ENCODE measurements at regions not wholly inside any gene's neighbourhood (a gene's known extent, or its start where the extent isn't known, plus 50 kb on each side); places are given as distances from the start of the nearest gene placed in this dataset.

- H3K4me3 ChIP-seq = no peak overlapping the region
- no peaks in the 10 kb centered on the region for H3K9me3 ChIP-seq
- DNase-seq = no peak
These were observed 305.0 kb upstream of the LARGE1 start for GRCh38 chr22:34225278-34225677.

GRCh38 chr22:34236527-34236926 is 316.3 kb upstream of the LARGE1 start:
- Histone ChIP-seq H3K27me3 (no peaks in the 10 kb centered on the region), H3K4me3 (no peak overlapping the region), H3K9me3 (no peaks in the 10 kb centered on the region), H3K36me3 (no peaks in the 10 kb centered on the region)
- no peak for DNase-seq

More at GRCh38 chr22:34225278-34225677, 305.0 kb upstream of the LARGE1 start:
- no peaks in the 10 kb centered on the region for H3K36me3 ChIP-seq
- no peaks in the 10 kb centered on the region for H3K27me3 ChIP-seq

GRCh38 chr22:34239421-34239820 is 319.1 kb upstream of the LARGE1 start:
- no peaks in the 10 kb centered on the region for H3K36me3 ChIP-seq
- no peaks in the 10 kb centered on the region for H3K9me3 ChIP-seq
- no peak for DNase-seq

GRCh38 chr22:34243023-34243422 is 322.7 kb upstream of the LARGE1 start:
- Histone ChIP-seq H3K27me3 (no peaks in the 10 kb centered on the region), H3K9me3 (no peaks in the 10 kb centered on the region), H3K4me3 (no peak overlapping the region), H3K36me3 (no peaks in the 10 kb centered on the region)
- no peak for DNase-seq

More at GRCh38 chr22:34239421-34239820, 319.1 kb upstream of the LARGE1 start:
- Histone ChIP-seq H3K27me3 (no peaks in the 10 kb centered on the region), H3K4me3 (no peak overlapping the region)

GRCh38 chr22:34255042-34255441 is 334.8 kb upstream of the LARGE1 start:
- no peak for DNase-seq
- Histone ChIP-seq H3K36me3 (no peaks in the 10 kb centered on the region), H3K4me3 (no peak overlapping the region), H3K27me3 (no peaks in the 10 kb centered on the region), H3K9me3 (no peaks in the 10 kb centered on the region)

GRCh38 chr22:34278121-34278520 is 357.8 kb upstream of the LARGE1 start:
- Histone ChIP-seq H3K36me3 (no peaks in the 10 kb centered on the region), H3K27me3 (no peaks in the 10 kb centered on the region), H3K4me3 (no peak overlapping the region), H3K9me3 (no peaks in the 10 kb centered on the region)
- DNase-seq = no peak

- Histone ChIP-seq H3K4me3 (no peak overlapping the region), H3K9me3 (no peaks in the 10 kb centered on the region), H3K36me3 (no peaks in the 10 kb centered on the region), H3K27me3 (no peaks in the 10 kb centered on the region)
- DNase-seq = no peak
These were observed 361.5 kb upstream of the LARGE1 start for GRCh38 chr22:34281738-34282137.

GRCh38 chr22:34283844-34284243 is 363.6 kb upstream of the LARGE1 start:
- no peaks in the 10 kb centered on the region for H3K36me3 ChIP-seq
- H3K27me3 ChIP-seq = no peaks in the 10 kb centered on the region
- H3K4me3 ChIP-seq = no peak overlapping the region
- DNase-seq = no peak
- H3K9me3 ChIP-seq = no peaks in the 10 kb centered on the region

- Histone ChIP-seq H3K36me3 (no peaks in the 10 kb centered on the region), H3K4me3 (no peak overlapping the region), H3K9me3 (no peaks in the 10 kb centered on the region), H3K27me3 (no peaks in the 10 kb centered on the region)
- DNase-seq = no peak
These were observed 373.0 kb upstream of the LARGE1 start for GRCh38 chr22:34293324-34293723.

GRCh38 chr22:34294476-34294875 is 374.2 kb upstream of the LARGE1 start:
- DNase-seq = no peak
- no peaks in the 10 kb centered on the region for H3K36me3 ChIP-seq
- H3K4me3 ChIP-seq = no peak overlapping the region
- no peaks in the 10 kb centered on the region for H3K27me3 ChIP-seq
- H3K9me3 ChIP-seq = no peaks in the 10 kb centered on the region

GRCh38 chr22:34294986-34295385 is 374.7 kb upstream of the LARGE1 start:
- Histone ChIP-seq H3K36me3 (no peaks in the 10 kb centered on the region), H3K4me3 (no peak overlapping the region), H3K27me3 (no peaks in the 10 kb centered on the region), H3K9me3 (no peaks in the 10 kb centered on the region)
- DNase-seq = no peak

GRCh38 chr22:34296461-34296860 is 376.2 kb upstream of the LARGE1 start:
- Histone ChIP-seq H3K9me3 (no peaks in the 10 kb centered on the region), H3K27me3 (no peaks in the 10 kb centered on the region), H3K4me3 (no peak overlapping the region), H3K36me3 (no peaks in the 10 kb centered on the region)
- DNase-seq = no peak

- Histone ChIP-seq H3K27me3 (no peaks in the 10 kb centered on the region), H3K36me3 (no peaks in the 10 kb centered on the region)
- DNase-seq = no peak
These were observed 377.4 kb upstream of the LARGE1 start for GRCh38 chr22:34297536-34298120.

GRCh38 chr22:34299496-34299895 is 379.2 kb upstream of the LARGE1 start:
- no peaks in the 10 kb centered on the region for H3K36me3 ChIP-seq
- DNase-seq = no peak
- no peaks in the 10 kb centered on the region for H3K9me3 ChIP-seq
- no peak overlapping the region for H3K4me3 ChIP-seq
- H3K27me3 ChIP-seq = no peaks in the 10 kb centered on the region

More at GRCh38 chr22:34297536-34298120, 377.4 kb upstream of the LARGE1 start:
- Histone ChIP-seq H3K4me3 (no peak overlapping the region), H3K9me3 (no peaks in the 10 kb centered on the region)

GRCh38 chr22:34301569-34301968 is 381.3 kb upstream of the LARGE1 start:
- no peak for DNase-seq
- Histone ChIP-seq H3K4me3 (no peak overlapping the region), H3K36me3 (no peaks in the 10 kb centered on the region), H3K9me3 (no peaks in the 10 kb centered on the region), H3K27me3 (no peaks in the 10 kb centered on the region)

GRCh38 chr22:34303656-34304055 is 383.4 kb upstream of the LARGE1 start:
- Histone ChIP-seq H3K4me3 (no peak overlapping the region), H3K27me3 (no peaks in the 10 kb centered on the region), H3K36me3 (no peaks in the 10 kb centered on the region), H3K9me3 (no peaks in the 10 kb centered on the region)
- no peak for DNase-seq

GRCh38 chr22:34306361-34306760 is 386.1 kb upstream of the LARGE1 start:
- Histone ChIP-seq H3K9me3 (no peaks in the 10 kb centered on the region), H3K36me3 (no peaks in the 10 kb centered on the region), H3K27me3 (no peaks in the 10 kb centered on the region), H3K4me3 (no peak overlapping the region)
- no peak for DNase-seq

- H3K4me3 ChIP-seq = no peak overlapping the region
- no peaks in the 10 kb centered on the region for H3K36me3 ChIP-seq
- no peak for DNase-seq
- H3K9me3 ChIP-seq = no peaks in the 10 kb centered on the region
- no peaks in the 10 kb centered on the region for H3K27me3 ChIP-seq
These were observed 387.8 kb upstream of the LARGE1 start for GRCh38 chr22:34308101-34308500.

GRCh38 chr22:34319346-34319745 is 399.1 kb upstream of the LARGE1 start:
- Histone ChIP-seq H3K27me3 (no peaks in the 10 kb centered on the region), H3K4me3 (no peak overlapping the region), H3K36me3 (no peaks in the 10 kb centered on the region), H3K9me3 (no peaks in the 10 kb centered on the region)
- DNase-seq = no peak

Measured in MG63 (cell line).